ENCODE measurements at regions not wholly inside any gene's neighbourhood (a gene's known extent, or its start where the extent isn't known, plus 50 kb on each side); places are given as distances from the start of the nearest gene placed in this dataset.

- DNase-seq, result peak; percentile 96
Observed at GRCh38 chr21:27715131-27715530, 748.2 kb upstream of the ADAMTS5 start.

- peak; percentile 91 for DNase-seq
Observed at GRCh38 chr21:27713154-27714109, 746.5 kb upstream of the ADAMTS5 start.

- no peak for DNase-seq
Observed at GRCh38 chr21:27704567-27705166, 737.8 kb upstream of the ADAMTS5 start.

GRCh38 chr21:27703791-27704190 lies 736.9 kb upstream of the ADAMTS5 start:
- no peak for DNase-seq

- DNase-seq, result peak; percentile 64
Observed at GRCh38 chr21:27700974-27701614, 734.2 kb upstream of the ADAMTS5 start.

- DNase-seq, result no peak
Observed at GRCh38 chr21:27695246-27695645, 728.4 kb upstream of the ADAMTS5 start.

- no peak for DNase-seq
Observed at GRCh38 chr21:27694667-27695066, 727.8 kb upstream of the ADAMTS5 start.

GRCh38 chr21:27693376-27693775 lies 726.5 kb upstream of the ADAMTS5 start:
- DNase-seq, result no peak

- no peak for DNase-seq
Observed at GRCh38 chr21:27691516-27691915, 724.6 kb upstream of the ADAMTS5 start.

- DNase-seq, result no peak
Observed at GRCh38 chr21:27691006-27691405, 724.1 kb upstream of the ADAMTS5 start.

GRCh38 chr21:27690426-27690825 lies 723.5 kb upstream of the ADAMTS5 start:
- no peak for DNase-seq

GRCh38 chr21:27688773-27689172 lies 721.9 kb upstream of the ADAMTS5 start:
- DNase-seq, result no peak

- no peak for DNase-seq
Observed at GRCh38 chr21:27683292-27683691, 716.4 kb upstream of the ADAMTS5 start.

- DNase-seq, result no peak
Observed at GRCh38 chr21:27681841-27682240, 715.0 kb upstream of the ADAMTS5 start.

GRCh38 chr21:27681038-27681437 lies 714.1 kb upstream of the ADAMTS5 start:
- no peak for DNase-seq

GRCh38 chr21:27680181-27680580 lies 713.3 kb upstream of the ADAMTS5 start:
- no peak for DNase-seq

- no peak for DNase-seq
Observed at GRCh38 chr21:27678511-27678910, 711.6 kb upstream of the ADAMTS5 start.

GRCh38 chr21:27677546-27677945 lies 710.7 kb upstream of the ADAMTS5 start:
- DNase-seq, result no peak

- no peak for DNase-seq
Observed at GRCh38 chr21:27675306-27675705, 708.4 kb upstream of the ADAMTS5 start.

GRCh38 chr21:27674041-27674615 lies 707.2 kb upstream of the ADAMTS5 start:
- DNase-seq, result no peak

GRCh38 chr21:27673581-27673980 lies 706.7 kb upstream of the ADAMTS5 start:
- peak; percentile 6 for DNase-seq

GRCh38 chr21:27671207-27671606 lies 704.3 kb upstream of the ADAMTS5 start:
- DNase-seq, result no peak

- DNase-seq, result no peak
Observed at GRCh38 chr21:27653481-27653880, 686.6 kb upstream of the ADAMTS5 start.
